ENCODE measurements at regions not wholly inside any gene's neighbourhood (a gene's known extent, or its start where the extent isn't known, plus 50 kb on each side); places are given as distances from the start of the nearest gene placed in this dataset.

GRCh38 chr7:13442226-13442625 is 547.2 kb downstream of the ETV1 start:
- Mint-ChIP-seq H3K36me3 (no peaks in the 10 kb centered on the region), H3K9me3 (peaks cover 0 to 5% (median 0%) of the 10 kb centered on the region in 9 donors), H3K4me3 (no peak overlapping the region), H3K27ac (no peak overlapping the region), H3K27me3 (no peaks in the 10 kb centered on the region), H3K4me1 (no peaks in the 10 kb centered on the region)
- ATAC-seq (no peak), DNase-seq (no peak)
- POLR2A ChIA-PET = no interaction called here

- ATAC-seq (no peak), DNase-seq (no peak)
- Mint-ChIP-seq H3K36me3 (peaks cover 0 to 4% (median 0%) of the 10 kb centered on the region in 3 donors), H3K9me3 (peaks cover 0 to 11% (median 2%) of the 10 kb centered on the region in 9 donors), H3K4me3 (no peak overlapping the region), H3K27ac (no peak overlapping the region), H3K4me1 (no peaks in the 10 kb centered on the region), H3K27me3 (no peaks in the 10 kb centered on the region)
- POLR2A ChIA-PET = no interaction called here
These were observed 541.8 kb downstream of the ETV1 start for GRCh38 chr7:13447637-13448036.

- peaks cover 0 to 4% (median 0%) of the 10 kb centered on the region in 3 donors for H3K36me3 Mint-ChIP-seq
- peaks cover 0 to 11% (median 2%) of the 10 kb centered on the region in 9 donors for H3K9me3 Mint-ChIP-seq
- ATAC-seq (no peak), DNase-seq (no peak)
- no peaks in the 10 kb centered on the region for H3K27me3 Mint-ChIP-seq
- H3K27ac Mint-ChIP-seq = no peak overlapping the region
- no peak overlapping the region for H3K4me3 Mint-ChIP-seq
- POLR2A ChIA-PET = no interaction called here
- H3K4me1 Mint-ChIP-seq = no peaks in the 10 kb centered on the region
These were observed 541.2 kb downstream of the ETV1 start for GRCh38 chr7:13448243-13448642.

GRCh38 chr7:13449460-13449859 is 540.0 kb downstream of the ETV1 start:
- H3K9me3 Mint-ChIP-seq = peaks cover 0 to 11% (median 2%) of the 10 kb centered on the region in 9 donors
- H3K27me3 Mint-ChIP-seq = no peaks in the 10 kb centered on the region
- POLR2A ChIA-PET = no interaction called here
- no peak for DNase-seq
- peaks cover 0 to 4% (median 0%) of the 10 kb centered on the region in 3 donors for H3K36me3 Mint-ChIP-seq
- ATAC-seq = no peak
- no peak overlapping the region for H3K4me3 Mint-ChIP-seq
- no peaks in the 10 kb centered on the region for H3K4me1 Mint-ChIP-seq
- H3K27ac Mint-ChIP-seq = no peak overlapping the region

- Mint-ChIP-seq H3K4me3 (no peak overlapping the region), H3K9me3 (peaks cover 0 to 10% (median 2%) of the 10 kb centered on the region in 9 donors), H3K4me1 (no peaks in the 10 kb centered on the region), H3K36me3 (peaks cover 0 to 4% (median 0%) of the 10 kb centered on the region in 3 donors), H3K27me3 (no peaks in the 10 kb centered on the region), H3K27ac (no peak overlapping the region)
- ATAC-seq = no peak
- DNase-seq = no peak
- POLR2A ChIA-PET = no interaction called here
These were observed 534.4 kb downstream of the ETV1 start for GRCh38 chr7:13454916-13455592.

GRCh38 chr7:13457790-13458189 is 531.7 kb downstream of the ETV1 start:
- H3K4me3 Mint-ChIP-seq = no peak overlapping the region
- no peaks in the 10 kb centered on the region for H3K4me1 Mint-ChIP-seq
- H3K27ac Mint-ChIP-seq = no peak overlapping the region
- DNase-seq (no peak), ATAC-seq (no peak)
- POLR2A ChIA-PET = no interaction called here
- H3K36me3 Mint-ChIP-seq = no peaks in the 10 kb centered on the region
- no peaks in the 10 kb centered on the region for H3K27me3 Mint-ChIP-seq
- H3K9me3 Mint-ChIP-seq = peaks cover 0 to 1% (median 0%) of the 10 kb centered on the region in 9 donors

GRCh38 chr7:13466874-13467547 is 522.5 kb downstream of the ETV1 start:
- Mint-ChIP-seq H3K27me3 (no peaks in the 10 kb centered on the region), H3K4me1 (no peaks in the 10 kb centered on the region), H3K9me3 (peaks cover 0 to 2% (median 0%) of the 10 kb centered on the region in 9 donors), H3K27ac (no peak overlapping the region), H3K36me3 (no peaks in the 10 kb centered on the region), H3K4me3 (no peak overlapping the region)
- ATAC-seq (no peak), DNase-seq (no peak)
- POLR2A ChIA-PET = no interaction called here

GRCh38 chr7:13476881-13477444 is 512.5 kb downstream of the ETV1 start:
- Mint-ChIP-seq H3K27me3 (no peaks in the 10 kb centered on the region), H3K36me3 (no peaks in the 10 kb centered on the region), H3K4me3 (no peak overlapping the region), H3K9me3 (peaks cover 0 to 9% (median 0%) of the 10 kb centered on the region in 9 donors), H3K4me1 (no peaks in the 10 kb centered on the region), H3K27ac (no peak overlapping the region)
- DNase-seq (no peak), ATAC-seq (no peak)
- POLR2A ChIA-PET = interaction anchor here (0.5 kb wide), 1 partner anchor 430 kb away, joined by 3 read pairs; no protein-coding TSS in a partner anchor

GRCh38 chr7:13489386-13489785 is 500.1 kb downstream of the ETV1 start:
- POLR2A ChIA-PET = no interaction called here
- H3K27ac Mint-ChIP-seq = no peak overlapping the region
- H3K9me3 Mint-ChIP-seq = peaks cover 0 to 38% (median 3%) of the 10 kb centered on the region in 9 donors
- H3K4me1 Mint-ChIP-seq = no peaks in the 10 kb centered on the region
- no peak overlapping the region for H3K4me3 Mint-ChIP-seq
- no peak for DNase-seq
- H3K36me3 Mint-ChIP-seq = peaks cover 0 to 4% (median 0%) of the 10 kb centered on the region in 3 donors
- H3K27me3 Mint-ChIP-seq = peaks cover 0 to 2% (median 0%) of the 10 kb centered on the region in 5 donors
- no peak for ATAC-seq

- Mint-ChIP-seq H3K27ac (no peak overlapping the region), H3K4me1 (no peaks in the 10 kb centered on the region), H3K36me3 (no peaks in the 10 kb centered on the region), H3K27me3 (no peaks in the 10 kb centered on the region), H3K4me3 (no peak overlapping the region), H3K9me3 (peaks cover 0 to 16% (median 4%) of the 10 kb centered on the region in 9 donors)
- DNase-seq (no peak), ATAC-seq (no peak)
- POLR2A ChIA-PET = no interaction called here
These were observed 492.5 kb downstream of the ETV1 start for GRCh38 chr7:13496976-13497375.

- H3K27me3 Mint-ChIP-seq = peaks cover 0 to 4% (median 0%) of the 10 kb centered on the region in 5 donors
- POLR2A ChIA-PET = no interaction called here
These were observed 480.9 kb downstream of the ETV1 start for GRCh38 chr7:13508586-13508985.

GRCh38 chr7:13518738-13519137 is 470.7 kb downstream of the ETV1 start:
- Mint-ChIP-seq H3K36me3 (no peaks in the 10 kb centered on the region), H3K27me3 (peaks cover 0 to 4% (median 0%) of the 10 kb centered on the region in 5 donors), H3K4me1 (no peaks in the 10 kb centered on the region), H3K27ac (no peak overlapping the region), H3K4me3 (no peak overlapping the region), H3K9me3 (peaks cover 0 to 6% (median 0%) of the 10 kb centered on the region in 9 donors)
- POLR2A ChIA-PET = no interaction called here
- ATAC-seq = no peak
- no peak for DNase-seq

More at GRCh38 chr7:13508586-13508985, 480.9 kb downstream of the ETV1 start:
- Mint-ChIP-seq H3K27ac (no peak overlapping the region), H3K4me3 (no peak overlapping the region), H3K9me3 (peaks cover 0 to 16% (median 4%) of the 10 kb centered on the region in 9 donors), H3K36me3 (no peaks in the 10 kb centered on the region), H3K4me1 (no peaks in the 10 kb centered on the region)
- DNase-seq = no peak
- ATAC-seq = no peak

- H3K4me3 Mint-ChIP-seq = no peak overlapping the region
- POLR2A ChIA-PET = no interaction called here
- H3K27ac Mint-ChIP-seq = no peak overlapping the region
- H3K9me3 Mint-ChIP-seq = peaks cover 0 to 2% (median 0%) of the 10 kb centered on the region in 9 donors
- ATAC-seq = no peak
- H3K27me3 Mint-ChIP-seq = peaks cover 0 to 4% (median 0%) of the 10 kb centered on the region in 5 donors
- H3K36me3 Mint-ChIP-seq = no peaks in the 10 kb centered on the region
- H3K4me1 Mint-ChIP-seq = no peaks in the 10 kb centered on the region
- DNase-seq = no peak
These were observed 465.4 kb downstream of the ETV1 start for GRCh38 chr7:13524076-13524475.
